Prostate gland (tissue), 2 donors: ENCODE measurements at regions not wholly inside any gene's neighbourhood (a gene's known extent, or its start where the extent isn't known, plus 50 kb on each side); places are given as distances from the start of the nearest gene placed in this dataset.

Experiments
- POLR2A ChIP-seq: fragments of 450-650 bp; IDR thresholded peaks from one replicate; pipeline ENCODE4 v1.6.1; 2016; ENCODE audit warnings: antibody characterized with exemption, mild to moderate bottlenecking
- POLR2AphosphoS5 ChIP-seq: sonication (generic); formaldehyde crosslinking; IDR thresholded peaks from one replicate; pipeline ENCODE4 v1.6.1; 2017; ENCODE audit warnings: antibody characterized with exemption
- TF ChIP-seq, protein P1 (sequence below), 4 experiments: fragments of 200-600 bp in 2 of 4; fragments of 450-650 bp in 2 of 4; sonication (generic) in 2 of 4; IDR thresholded peaks; 1 replicate in 3 of 4; 2 replicates in 1 of 4; pipeline ENCODE4 v1.5.1; 2016 to 2019; ENCODE audit warnings: antibody characterized with exemption in 4 of 4, mild to moderate bottlenecking in 2 of 4, moderate library complexity in 2 of 4

DNA sequence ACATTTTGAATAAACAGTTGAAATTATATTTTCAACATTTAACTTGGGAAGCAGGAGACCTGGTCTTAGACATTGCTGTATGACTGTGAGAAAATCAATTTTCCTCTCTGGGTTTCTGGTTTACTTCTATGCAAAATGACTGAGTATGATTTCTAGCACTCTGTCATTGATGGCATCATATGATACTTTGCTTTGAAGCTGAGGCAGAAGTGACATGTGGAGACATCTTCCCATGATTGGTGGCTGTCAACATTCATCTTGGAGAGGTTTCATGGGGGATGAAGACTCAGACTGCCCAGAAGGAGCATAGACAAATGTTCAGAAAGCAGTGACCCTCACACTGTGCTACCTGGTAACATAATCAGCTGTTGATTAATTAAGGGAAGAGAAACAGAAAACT, 477.9 kb downstream of the PDCD6IP start:
- TF ChIP-seq POLR2A = no peak
- TF ChIP-seq, protein P1, sequence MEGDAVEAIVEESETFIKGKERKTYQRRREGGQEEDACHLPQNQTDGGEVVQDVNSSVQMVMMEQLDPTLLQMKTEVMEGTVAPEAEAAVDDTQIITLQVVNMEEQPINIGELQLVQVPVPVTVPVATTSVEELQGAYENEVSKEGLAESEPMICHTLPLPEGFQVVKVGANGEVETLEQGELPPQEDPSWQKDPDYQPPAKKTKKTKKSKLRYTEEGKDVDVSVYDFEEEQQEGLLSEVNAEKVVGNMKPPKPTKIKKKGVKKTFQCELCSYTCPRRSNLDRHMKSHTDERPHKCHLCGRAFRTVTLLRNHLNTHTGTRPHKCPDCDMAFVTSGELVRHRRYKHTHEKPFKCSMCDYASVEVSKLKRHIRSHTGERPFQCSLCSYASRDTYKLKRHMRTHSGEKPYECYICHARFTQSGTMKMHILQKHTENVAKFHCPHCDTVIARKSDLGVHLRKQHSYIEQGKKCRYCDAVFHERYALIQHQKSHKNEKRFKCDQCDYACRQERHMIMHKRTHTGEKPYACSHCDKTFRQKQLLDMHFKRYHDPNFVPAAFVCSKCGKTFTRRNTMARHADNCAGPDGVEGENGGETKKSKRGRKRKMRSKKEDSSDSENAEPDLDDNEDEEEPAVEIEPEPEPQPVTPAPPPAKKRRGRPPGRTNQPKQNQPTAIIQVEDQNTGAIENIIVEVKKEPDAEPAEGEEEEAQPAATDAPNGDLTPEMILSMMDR (IDR thresholded peaks at IDR 0.05) = no peak
- TF ChIP-seq POLR2AphosphoS5 = no peak
